ENCODE measurements at regions not wholly inside any gene's neighbourhood (a gene's known extent, or its start where the extent isn't known, plus 50 kb on each side); places are given as distances from the start of the nearest gene placed in this dataset.

- no peak for TF ChIP-seq CTCF (IDR thresholded peaks at IDR 0.05; ENCODE audit: insufficient read depth, low read length)
- no peak for TF ChIP-seq SPI1 (IDR thresholded peaks at IDR 0.05; ENCODE audit: borderline replicate concordance, low read depth)
- TF ChIP-seq POLR2AphosphoS5 (IDR thresholded peaks at IDR 0.05; ENCODE audit: low read depth) = no peak
These were observed 528.2 kb upstream of the MARCKS start for GRCh38 chr6:113328886-113329381.
